COLO668 (cell line): ENCODE measurements at regions not wholly inside any gene's neighbourhood (a gene's known extent, or its start where the extent isn't known, plus 50 kb on each side); places are given as distances from the start of the nearest gene placed in this dataset.
A peak's percentile ranks its signal among the peaks of the same experiment; 100 is the strongest.
"Not testable (repeated sequence)": the region's sequence is repeated elsewhere in the genome, so short reads cannot be mapped to it uniquely, and the experiment has no call there.

Experiments used
- DNase-seq: peaks from one replicate; lab custom pipeline; 2025; ENCODE audit not compliant: unreplicated experiment; lab: John Stamatoyannopoulos, UW

- no peak for DNase-seq
Measured at GRCh38 chr22:49468487-49469198, 359.0 kb downstream of the BRD1 start.

GRCh38 chr22:49466878-49467595 lies 360.6 kb downstream of the BRD1 start:
- no peak for DNase-seq

GRCh38 chr22:49464037-49464436 lies 363.6 kb downstream of the BRD1 start:
- DNase-seq: peak; percentile 63

GRCh38 chr22:49462795-49463194 lies 364.9 kb downstream of the BRD1 start:
- no peak for DNase-seq

GRCh38 chr22:49462291-49462690 lies 365.4 kb downstream of the BRD1 start:
- DNase-seq: no peak

GRCh38 chr22:49461674-49462073 lies 366.0 kb downstream of the BRD1 start:
- no peak for DNase-seq

GRCh38 chr22:49460592-49461281 lies 366.9 kb downstream of the BRD1 start:
- DNase-seq: no peak

- no peak for DNase-seq
Measured at GRCh38 chr22:49460091-49460490, 367.6 kb downstream of the BRD1 start.

GRCh38 chr22:49458708-49459099 lies 369.0 kb downstream of the BRD1 start:
- DNase-seq: no peak

GRCh38 chr22:49457946-49458707 lies 369.5 kb downstream of the BRD1 start:
- no peak for DNase-seq

GRCh38 chr22:49457146-49457545 lies 370.5 kb downstream of the BRD1 start:
- DNase-seq: no peak

- DNase-seq: no peak
Measured at GRCh38 chr22:49455595-49455994, 372.1 kb downstream of the BRD1 start.

GRCh38 chr22:49454726-49455125 lies 372.9 kb downstream of the BRD1 start:
- DNase-seq: no peak

- no peak for DNase-seq
Measured at GRCh38 chr22:49453771-49454170, 373.9 kb downstream of the BRD1 start.

GRCh38 chr22:49453019-49453418 lies 374.7 kb downstream of the BRD1 start:
- DNase-seq: not testable (repeated sequence)

GRCh38 chr22:49452362-49452946 lies 375.2 kb downstream of the BRD1 start:
- no peak for DNase-seq

- no peak for DNase-seq
Measured at GRCh38 chr22:49451070-49451840, 376.4 kb downstream of the BRD1 start.

GRCh38 chr22:49450498-49450897 lies 377.2 kb downstream of the BRD1 start:
- no peak for DNase-seq

GRCh38 chr22:49449811-49450446 lies 377.7 kb downstream of the BRD1 start:
- no peak for DNase-seq

- DNase-seq: no peak
Measured at GRCh38 chr22:49449377-49449776, 378.3 kb downstream of the BRD1 start.
